Activated T-helper 17 cell treated with anti-CD3 and anti-CD28 coated beads, Interleukin-2, amount 50 U/mL, for 72 hours (primary cell): ENCODE measurements at regions not wholly inside any gene's neighbourhood (a gene's known extent, or its start where the extent isn't known, plus 50 kb on each side); places are given as distances from the start of the nearest gene placed in this dataset.
"Not testable (repeated sequence)": the region's sequence is repeated elsewhere in the genome, so short reads cannot be mapped to it uniquely, and the experiment has no call there.

Source experiments
- ATAC-seq: fragments of 150-1000 bp; cut with Tn5 transposase; replicated peaks from 2 replicates; pipeline ENCODE4 v1.10.0; 2021; ENCODE audit warnings: mild to moderate bottlenecking, moderate library complexity
- H3K27ac Mint-ChIP-seq: one replicate; pipeline ENCODE4 v1.8.0; 2022; ENCODE audit warnings: mixed read lengths
- H3K27me3 Mint-ChIP-seq: one replicate; pipeline ENCODE4 v1.8.0; 2022; ENCODE audit warnings: mixed read lengths
- H3K36me3 Mint-ChIP-seq: one replicate; pipeline ENCODE4 v1.8.0; 2022; ENCODE audit warnings: low read depth, mild to moderate bottlenecking, mixed read lengths
- H3K4me1 Mint-ChIP-seq: one replicate; pipeline ENCODE4 v1.8.0; 2022; ENCODE audit warnings: mixed read lengths
- H3K4me3 Mint-ChIP-seq: one replicate; pipeline ENCODE4 v1.8.0; 2022; ENCODE audit warnings: mild to moderate bottlenecking, mixed read lengths
- H3K9me3 Mint-ChIP-seq: one replicate; pipeline ENCODE4 v1.8.0; 2022; ENCODE audit warnings: mixed read lengths

- Mint-ChIP-seq H3K4me3 (no peak overlapping the region), H3K9me3 (no peaks in the 10 kb centered on the region), H3K27me3 (peaks cover 15% of the 10 kb centered on the region), H3K36me3 (no peaks in the 10 kb centered on the region), H3K27ac (no peak overlapping the region), H3K4me1 (no peaks in the 10 kb centered on the region)
- ATAC-seq = no peak
These were observed 72.5 kb upstream of the TSC22D2 start for GRCh38 chr3:150335631-150336030.

- no peak overlapping the region for H3K27ac Mint-ChIP-seq
- H3K4me1 Mint-ChIP-seq = no peaks in the 10 kb centered on the region
- peaks cover 12% of the 10 kb centered on the region for H3K27me3 Mint-ChIP-seq
- ATAC-seq = no peak
- no peaks in the 10 kb centered on the region for H3K9me3 Mint-ChIP-seq
- no peak overlapping the region for H3K4me3 Mint-ChIP-seq
- H3K36me3 Mint-ChIP-seq = no peaks in the 10 kb centered on the region
These were observed 73.1 kb upstream of the TSC22D2 start for GRCh38 chr3:150334974-150335373.

DNA sequence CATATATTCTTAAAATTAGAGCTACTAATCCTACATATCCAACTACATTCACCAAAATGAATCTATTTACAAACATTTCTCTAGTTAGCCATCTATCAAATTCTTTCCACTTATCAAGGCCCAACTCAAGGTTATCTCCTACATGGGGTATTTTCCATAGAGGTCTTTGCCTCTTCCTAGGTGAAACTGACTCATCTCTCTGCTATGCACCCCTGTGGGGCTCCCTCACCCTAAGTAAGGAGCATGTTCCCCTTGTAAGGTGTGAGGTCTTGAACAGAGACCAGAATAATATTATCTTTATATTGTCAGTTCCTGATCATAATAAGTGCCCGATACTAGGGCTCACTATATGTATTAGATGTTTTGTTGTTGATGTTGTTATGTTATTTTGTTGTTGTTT is 74.6 kb upstream of the TSC22D2 start:
- Mint-ChIP-seq H3K36me3 (no peaks in the 10 kb centered on the region), H3K27ac (no peak overlapping the region), H3K9me3 (no peaks in the 10 kb centered on the region), H3K4me1 (no peaks in the 10 kb centered on the region), H3K27me3 (peaks cover 5% of the 10 kb centered on the region), H3K4me3 (no peak overlapping the region)
- ATAC-seq = no peak

- ATAC-seq = no peak
- Mint-ChIP-seq H3K27ac (no peak overlapping the region), H3K4me3 (no peak overlapping the region), H3K9me3 (no peaks in the 10 kb centered on the region), H3K27me3 (peaks cover 8% of the 10 kb centered on the region), H3K36me3 (no peaks in the 10 kb centered on the region), H3K4me1 (no peaks in the 10 kb centered on the region)
These were observed 76.0 kb upstream of the TSC22D2 start for GRCh38 chr3:150331978-150332568.

- H3K4me1 Mint-ChIP-seq = no peaks in the 10 kb centered on the region
- H3K27me3 Mint-ChIP-seq = peaks cover 8% of the 10 kb centered on the region
- H3K4me3 Mint-ChIP-seq = no peak overlapping the region
- H3K27ac Mint-ChIP-seq = no peak overlapping the region
- ATAC-seq = no peak
- no peaks in the 10 kb centered on the region for H3K9me3 Mint-ChIP-seq
- H3K36me3 Mint-ChIP-seq = no peaks in the 10 kb centered on the region
These were observed 77.2 kb upstream of the TSC22D2 start for GRCh38 chr3:150330872-150331271.

DNA sequence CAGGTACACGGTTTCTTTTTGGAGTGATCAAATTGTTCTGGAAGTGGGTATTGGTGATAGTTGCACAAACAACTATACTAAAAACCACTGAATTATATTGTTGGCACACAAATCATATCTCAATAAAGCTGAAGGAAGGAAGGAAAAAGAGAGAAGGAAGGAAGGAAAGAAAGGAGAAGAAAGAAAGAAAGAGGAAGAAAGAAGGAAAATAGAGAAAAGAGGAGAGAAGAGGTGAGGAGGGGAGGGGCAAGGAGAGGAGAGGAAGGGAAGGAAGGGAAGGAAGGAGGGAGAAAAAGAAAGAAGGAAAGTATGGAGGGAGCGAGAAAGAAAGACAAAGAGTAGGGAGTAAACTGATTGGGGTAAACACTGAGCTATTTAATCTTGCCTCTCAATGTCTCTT is 77.9 kb upstream of the TSC22D2 start:
- Mint-ChIP-seq H3K9me3 (no peaks in the 10 kb centered on the region), H3K4me1 (no peaks in the 10 kb centered on the region), H3K27me3 (peaks cover 13% of the 10 kb centered on the region), H3K27ac (no peak overlapping the region), H3K36me3 (no peaks in the 10 kb centered on the region), H3K4me3 (no peak overlapping the region)
- no peak for ATAC-seq

DNA sequence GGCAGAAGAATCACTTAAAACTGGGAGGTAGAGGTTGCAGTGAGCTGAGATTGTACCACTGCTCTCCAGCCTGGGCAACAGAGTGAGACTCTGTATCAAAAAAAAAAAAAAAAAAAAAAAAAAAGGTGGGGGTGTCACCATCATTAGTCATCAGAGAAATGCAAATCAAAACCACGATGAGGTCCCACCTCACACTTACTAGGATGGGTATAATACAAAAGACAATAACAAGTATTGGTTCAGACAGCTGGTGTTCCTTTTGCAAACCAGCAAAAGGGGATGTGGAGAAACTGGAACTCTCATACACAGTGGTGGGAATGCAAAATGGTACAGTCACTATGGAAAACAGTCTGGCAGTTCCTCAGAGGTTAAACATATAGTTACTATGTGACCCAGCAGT is 78.7 kb upstream of the TSC22D2 start:
- no peak overlapping the region for H3K4me3 Mint-ChIP-seq
- H3K27ac Mint-ChIP-seq = no peak overlapping the region
- peaks cover 15% of the 10 kb centered on the region for H3K27me3 Mint-ChIP-seq
- no peaks in the 10 kb centered on the region for H3K36me3 Mint-ChIP-seq
- peak; percentile 70 for ATAC-seq
- no peaks in the 10 kb centered on the region for H3K4me1 Mint-ChIP-seq
- H3K9me3 Mint-ChIP-seq = no peaks in the 10 kb centered on the region

- no peak overlapping the region for H3K4me3 Mint-ChIP-seq
- ATAC-seq = no peak
- H3K27ac Mint-ChIP-seq = no peak overlapping the region
- H3K36me3 Mint-ChIP-seq = no peaks in the 10 kb centered on the region
- H3K4me1 Mint-ChIP-seq = no peaks in the 10 kb centered on the region
- H3K27me3 Mint-ChIP-seq = peaks cover 15% of the 10 kb centered on the region
- H3K9me3 Mint-ChIP-seq = no peaks in the 10 kb centered on the region
These were observed 79.5 kb upstream of the TSC22D2 start for GRCh38 chr3:150328654-150329040.

GRCh38 chr3:150327678-150328653 is 80.1 kb upstream of the TSC22D2 start:
- H3K9me3 Mint-ChIP-seq = no peaks in the 10 kb centered on the region
- no peak for ATAC-seq
- no peaks in the 10 kb centered on the region for H3K36me3 Mint-ChIP-seq
- H3K27me3 Mint-ChIP-seq = peaks cover 15% of the 10 kb centered on the region
- H3K4me1 Mint-ChIP-seq = no peaks in the 10 kb centered on the region
- no peak overlapping the region for H3K4me3 Mint-ChIP-seq
- no peak overlapping the region for H3K27ac Mint-ChIP-seq

DNA sequence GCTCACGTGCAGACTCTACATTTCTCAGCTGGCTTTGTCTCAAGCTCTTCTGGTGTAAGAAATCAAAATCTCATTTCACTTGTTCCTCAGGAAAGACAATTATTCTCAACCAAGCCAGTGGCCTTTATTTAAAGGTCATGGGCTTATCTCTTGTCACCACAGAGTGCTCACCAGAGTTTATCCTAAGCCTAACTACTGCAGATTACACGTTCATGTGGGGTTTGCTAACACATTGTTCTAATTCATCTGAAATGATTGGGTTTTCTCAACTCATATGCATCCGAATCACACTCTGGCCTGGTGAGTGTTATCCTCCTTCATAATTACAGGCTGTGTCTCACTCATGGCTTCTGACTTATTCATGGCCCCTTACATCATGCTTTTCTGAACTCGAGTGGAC is 83.3 kb upstream of the TSC22D2 start:
- H3K4me3 Mint-ChIP-seq = no peak overlapping the region
- no peaks in the 10 kb centered on the region for H3K36me3 Mint-ChIP-seq
- H3K9me3 Mint-ChIP-seq = no peaks in the 10 kb centered on the region
- H3K4me1 Mint-ChIP-seq = no peaks in the 10 kb centered on the region
- H3K27ac Mint-ChIP-seq = no peak overlapping the region
- H3K27me3 Mint-ChIP-seq = peaks cover 18% of the 10 kb centered on the region
- ATAC-seq = no peak

GRCh38 chr3:150324245-150324644 is 83.9 kb upstream of the TSC22D2 start:
- H3K27ac Mint-ChIP-seq = no peak overlapping the region
- no peaks in the 10 kb centered on the region for H3K9me3 Mint-ChIP-seq
- H3K36me3 Mint-ChIP-seq = no peaks in the 10 kb centered on the region
- no peaks in the 10 kb centered on the region for H3K4me1 Mint-ChIP-seq
- peaks cover 18% of the 10 kb centered on the region for H3K27me3 Mint-ChIP-seq
- H3K4me3 Mint-ChIP-seq = no peak overlapping the region
- ATAC-seq = no peak

DNA sequence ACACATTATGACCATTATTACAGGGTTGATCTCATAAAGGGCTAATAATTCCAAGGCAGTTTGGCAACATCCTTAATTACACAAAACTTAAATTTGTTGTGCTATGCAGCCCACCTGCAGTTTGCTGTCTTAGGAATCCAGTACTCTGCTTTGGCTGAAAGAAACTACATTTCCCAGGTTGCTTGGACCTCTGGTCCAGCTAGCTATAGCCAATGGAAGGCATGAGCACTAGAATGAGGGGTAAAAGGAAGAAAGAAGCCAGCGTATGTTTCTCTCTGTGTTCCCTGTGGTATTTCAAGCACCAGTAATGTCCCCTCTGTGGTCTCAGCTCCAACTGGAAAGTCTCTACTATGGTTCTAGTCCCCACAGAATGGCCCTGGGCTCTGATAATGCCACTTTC is 84.3 kb upstream of the TSC22D2 start:
- Mint-ChIP-seq H3K27ac (no peak overlapping the region), H3K9me3 (no peaks in the 10 kb centered on the region), H3K4me1 (no peaks in the 10 kb centered on the region), H3K36me3 (no peaks in the 10 kb centered on the region), H3K4me3 (no peak overlapping the region), H3K27me3 (peaks cover 18% of the 10 kb centered on the region)
- ATAC-seq = no peak

DNA sequence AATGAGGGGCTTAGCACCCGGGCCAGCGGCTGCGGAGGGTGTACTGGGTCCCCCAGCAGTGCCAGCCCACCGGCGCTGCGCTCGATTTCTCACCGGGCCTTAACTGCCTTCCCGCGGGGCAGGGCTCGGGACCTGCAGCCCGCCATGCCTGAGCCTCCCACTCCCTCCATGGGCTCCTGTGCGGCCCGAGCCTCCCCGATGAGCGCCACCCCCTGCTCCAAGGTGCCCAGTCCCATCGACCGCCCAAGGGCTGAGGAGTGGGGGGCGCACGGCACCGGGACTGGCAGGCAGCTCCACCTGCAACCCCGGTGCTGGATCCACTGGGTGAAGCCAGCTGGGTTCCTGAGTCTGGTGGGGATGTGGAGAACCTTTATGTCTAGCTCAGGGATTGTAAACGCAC is 85.0 kb upstream of the TSC22D2 start:
- H3K27ac Mint-ChIP-seq, H3K4me3 Mint-ChIP-seq, H3K36me3 Mint-ChIP-seq, ATAC-seq, H3K9me3 Mint-ChIP-seq, H3K4me1 Mint-ChIP-seq: not testable (repeated sequence)
- H3K27me3 Mint-ChIP-seq = peaks cover 18% of the 10 kb centered on the region

DNA sequence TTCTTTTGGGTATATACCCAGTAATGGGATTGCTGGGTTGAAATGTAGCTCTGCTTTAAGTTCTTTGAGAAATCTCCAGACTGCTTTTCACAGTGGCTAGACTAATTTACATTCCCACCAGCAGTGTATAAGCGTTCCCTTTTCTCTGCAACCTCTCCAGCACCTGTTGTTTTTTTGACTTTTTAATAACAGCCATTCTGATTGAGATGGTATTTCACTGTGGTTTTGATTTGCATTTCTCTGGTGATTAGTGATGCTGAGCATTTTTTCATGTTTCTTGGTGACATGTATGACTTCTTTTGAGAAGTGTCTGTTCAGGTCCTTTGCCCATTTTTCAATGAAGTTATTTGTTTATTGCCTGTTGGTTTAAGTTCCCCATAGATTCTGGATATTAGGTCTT is 87.1 kb upstream of the TSC22D2 start:
- H3K36me3 Mint-ChIP-seq, H3K9me3 Mint-ChIP-seq, ATAC-seq, H3K4me1 Mint-ChIP-seq, H3K27ac Mint-ChIP-seq, H3K4me3 Mint-ChIP-seq: not testable (repeated sequence)
- peaks cover 13% of the 10 kb centered on the region for H3K27me3 Mint-ChIP-seq

- H3K4me1 Mint-ChIP-seq = no peaks in the 10 kb centered on the region
- no peaks in the 10 kb centered on the region for H3K9me3 Mint-ChIP-seq
- H3K4me3 Mint-ChIP-seq = no peak overlapping the region
- H3K27me3 Mint-ChIP-seq = peaks cover 8% of the 10 kb centered on the region
- peak; percentile 81 for ATAC-seq
- H3K36me3 Mint-ChIP-seq = no peaks in the 10 kb centered on the region
- no peak overlapping the region for H3K27ac Mint-ChIP-seq
These were observed 88.2 kb upstream of the TSC22D2 start for GRCh38 chr3:150319900-150320299.
